ENCODE measurements at regions not wholly inside any gene's neighbourhood (a gene's known extent, or its start where the extent isn't known, plus 50 kb on each side); places are given as distances from the start of the nearest gene placed in this dataset.
"Not testable (repeated sequence)": the region's sequence is repeated elsewhere in the genome, so short reads cannot be mapped to it uniquely, and the experiment has no call there.

DNA sequence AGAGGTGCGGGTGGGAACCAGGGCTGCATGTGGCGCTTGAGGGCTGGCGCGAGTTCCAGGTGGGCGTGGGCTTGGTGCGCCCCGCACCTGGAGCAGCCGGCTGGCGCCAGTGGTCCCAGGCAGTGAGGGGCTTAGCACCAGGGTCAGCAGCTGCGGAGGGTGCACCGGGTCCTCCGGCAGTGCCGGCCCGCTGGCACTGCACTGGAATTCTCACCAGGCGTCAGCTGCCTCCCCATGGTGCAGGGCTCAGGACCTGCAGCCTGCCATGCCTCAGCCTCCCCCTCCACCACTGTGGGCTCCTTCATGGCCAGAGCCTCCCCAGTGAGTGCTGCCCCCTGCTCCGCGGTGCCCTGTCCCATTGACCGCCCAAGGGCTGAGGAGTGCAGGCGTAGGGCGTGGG lies 174.0 kb downstream of the ADAM29 start:
- H3K27ac ChIP-seq (ENCODE audit: control insufficient read depth, insufficient read depth, low read length), result no peak overlapping the region
- DNase-seq (ENCODE audit: low read depth, low spot score), result no peak
- no peak overlapping the region for H3K9ac ChIP-seq (ENCODE audit: control insufficient read depth, extremely low read depth, insufficient read depth, low read length)
- H3K4me2 ChIP-seq (ENCODE audit: control insufficient read depth, extremely low read depth, insufficient read depth, low read depth, low read length), result no peak overlapping the region
- TF ChIP-seq, protein P1, sequence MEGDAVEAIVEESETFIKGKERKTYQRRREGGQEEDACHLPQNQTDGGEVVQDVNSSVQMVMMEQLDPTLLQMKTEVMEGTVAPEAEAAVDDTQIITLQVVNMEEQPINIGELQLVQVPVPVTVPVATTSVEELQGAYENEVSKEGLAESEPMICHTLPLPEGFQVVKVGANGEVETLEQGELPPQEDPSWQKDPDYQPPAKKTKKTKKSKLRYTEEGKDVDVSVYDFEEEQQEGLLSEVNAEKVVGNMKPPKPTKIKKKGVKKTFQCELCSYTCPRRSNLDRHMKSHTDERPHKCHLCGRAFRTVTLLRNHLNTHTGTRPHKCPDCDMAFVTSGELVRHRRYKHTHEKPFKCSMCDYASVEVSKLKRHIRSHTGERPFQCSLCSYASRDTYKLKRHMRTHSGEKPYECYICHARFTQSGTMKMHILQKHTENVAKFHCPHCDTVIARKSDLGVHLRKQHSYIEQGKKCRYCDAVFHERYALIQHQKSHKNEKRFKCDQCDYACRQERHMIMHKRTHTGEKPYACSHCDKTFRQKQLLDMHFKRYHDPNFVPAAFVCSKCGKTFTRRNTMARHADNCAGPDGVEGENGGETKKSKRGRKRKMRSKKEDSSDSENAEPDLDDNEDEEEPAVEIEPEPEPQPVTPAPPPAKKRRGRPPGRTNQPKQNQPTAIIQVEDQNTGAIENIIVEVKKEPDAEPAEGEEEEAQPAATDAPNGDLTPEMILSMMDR (optimal IDR thresholded peaks at IDR 0.05 in 1 of 3, IDR thresholded peaks at IDR 0.05 in 1 of 3, conservative IDR thresholded peaks at IDR 0.05 in 1 of 3; ENCODE audit: extremely low read depth in 1 of 3, insufficient read depth in 2 of 3, low read length in 3 of 3), result no peak
- no peak for TF ChIP-seq EZH2 (IDR thresholded peaks at IDR 0.05; ENCODE audit: low read length)
- no peak overlapping the region for H3K4me3 ChIP-seq (ENCODE audit: control insufficient read depth in 2 of 3, extremely low read depth in 1 of 3, insufficient read depth in 2 of 3, low read depth in 1 of 3, low read length in 3 of 3)
- no peaks in the 10 kb centered on the region for H4K20me1 ChIP-seq (ENCODE audit: control insufficient read depth, extremely low read depth, insufficient read depth, low read length)
- no peaks in the 10 kb centered on the region for H3K4me1 ChIP-seq (ENCODE audit: control insufficient read depth, extremely low read depth, insufficient read depth, low read length)
- H3K79me2 ChIP-seq (ENCODE audit: control insufficient read depth, insufficient read depth, low read length), result no peaks in the 10 kb centered on the region
- H3K9me1 ChIP-seq (ENCODE audit: control insufficient read depth, extremely low read depth, insufficient read depth, low read length), result no peaks in the 10 kb centered on the region
- no peaks in the 10 kb centered on the region for H3K36me3 ChIP-seq (ENCODE audit: control insufficient read depth in 2 of 2, extremely low read depth in 1 of 2, insufficient read depth in 2 of 2, low read length in 2 of 2)
- H3K9me3 ChIP-seq (ENCODE audit: control insufficient read depth, low read depth, low read length), result peaks cover 5% of the 10 kb centered on the region
- dilution Hi-C loops (cut with MboI; ENCODE audit: extremely low pct_ligation_motif_present, low sequenced_read_pairs), result no loop called here
- no peaks in the 10 kb centered on the region for H3K27me3 ChIP-seq (ENCODE audit: control insufficient read depth, extremely low read depth, insufficient read depth, low read length)
- FAIRE-seq, result no peak
- H2AFZ ChIP-seq (ENCODE audit: control insufficient read depth, low read length), result no peak overlapping the region

DNA sequence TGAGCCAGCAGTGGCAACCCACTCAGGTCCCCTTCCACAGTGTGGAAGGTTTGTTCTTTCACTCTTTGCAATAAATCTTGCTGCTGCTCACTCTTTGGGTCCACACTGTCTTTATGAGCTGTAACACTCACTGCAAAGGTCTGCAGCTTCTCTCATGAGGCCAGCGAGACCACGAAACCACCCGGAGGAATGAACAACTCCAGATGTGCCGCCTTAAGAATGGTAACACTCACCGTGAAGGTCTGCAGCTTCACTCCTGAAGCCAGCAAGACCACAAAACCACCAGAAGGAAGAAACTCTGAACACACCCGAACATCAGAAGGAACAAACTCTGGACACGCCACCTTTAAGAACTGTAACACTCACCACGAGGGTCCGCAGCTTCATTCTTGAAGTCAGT lies 174.9 kb downstream of the ADAM29 start:
- FAIRE-seq; H3K9ac ChIP-seq (ENCODE audit: control insufficient read depth, extremely low read depth, insufficient read depth, low read length); H3K4me2 ChIP-seq (ENCODE audit: control insufficient read depth, extremely low read depth, insufficient read depth, low read depth, low read length); H3K4me3 ChIP-seq (ENCODE audit: control insufficient read depth in 2 of 3, extremely low read depth in 1 of 3, insufficient read depth in 2 of 3, low read depth in 1 of 3, low read length in 3 of 3); dilution Hi-C loops (cut with MboI; ENCODE audit: extremely low pct_ligation_motif_present, low sequenced_read_pairs); H3K79me2 ChIP-seq (ENCODE audit: control insufficient read depth, insufficient read depth, low read length); H3K9me3 ChIP-seq (ENCODE audit: control insufficient read depth, low read depth, low read length); H3K27me3 ChIP-seq (ENCODE audit: control insufficient read depth, extremely low read depth, insufficient read depth, low read length); H3K27ac ChIP-seq (ENCODE audit: control insufficient read depth, insufficient read depth, low read length); H3K36me3 ChIP-seq (ENCODE audit: control insufficient read depth in 2 of 2, extremely low read depth in 1 of 2, insufficient read depth in 2 of 2, low read length in 2 of 2); H3K4me1 ChIP-seq (ENCODE audit: control insufficient read depth, extremely low read depth, insufficient read depth, low read length); H2AFZ ChIP-seq (ENCODE audit: control insufficient read depth, low read length); H3K9me1 ChIP-seq (ENCODE audit: control insufficient read depth, extremely low read depth, insufficient read depth, low read length); DNase-seq (ENCODE audit: low read depth, low spot score); H4K20me1 ChIP-seq (ENCODE audit: control insufficient read depth, extremely low read depth, insufficient read depth, low read length): not testable (repeated sequence)

DNA sequence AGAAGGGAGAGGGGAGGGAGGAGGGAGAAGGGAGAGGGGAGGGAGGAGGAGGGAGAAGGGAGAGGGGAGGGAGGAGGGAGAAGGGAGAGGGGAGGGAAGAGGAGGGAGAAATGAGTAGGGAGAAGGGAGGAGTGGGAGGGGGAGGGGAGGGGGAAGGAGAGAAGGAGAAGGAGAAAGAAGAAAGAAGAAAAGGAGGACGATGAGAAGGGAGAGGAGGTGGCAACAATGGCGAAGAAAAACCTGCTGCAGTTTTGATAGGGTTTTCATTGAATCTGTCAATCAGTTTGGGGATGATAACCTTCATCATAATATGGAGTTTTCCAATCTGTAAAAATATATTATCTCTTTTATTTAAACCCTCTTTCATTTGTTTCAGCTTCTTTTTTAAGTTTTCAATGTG lies 185.2 kb downstream of the ADAM29 start:
- no peak for DNase-seq (ENCODE audit: low read depth, low spot score)
- no peak for FAIRE-seq
- no peak overlapping the region for H3K9ac ChIP-seq (ENCODE audit: control insufficient read depth, extremely low read depth, insufficient read depth, low read length)
- dilution Hi-C loops (cut with MboI; ENCODE audit: extremely low pct_ligation_motif_present, low sequenced_read_pairs), result no loop called here
- no peaks in the 10 kb centered on the region for H3K9me1 ChIP-seq (ENCODE audit: control insufficient read depth, extremely low read depth, insufficient read depth, low read length)
- no peak overlapping the region for H3K4me3 ChIP-seq (ENCODE audit: control insufficient read depth in 2 of 3, extremely low read depth in 1 of 3, insufficient read depth in 2 of 3, low read depth in 1 of 3, low read length in 3 of 3)
- no peaks in the 10 kb centered on the region for H3K9me3 ChIP-seq (ENCODE audit: control insufficient read depth, low read depth, low read length)
- no peaks in the 10 kb centered on the region for H3K27me3 ChIP-seq (ENCODE audit: control insufficient read depth, extremely low read depth, insufficient read depth, low read length)
- no peaks in the 10 kb centered on the region for H3K79me2 ChIP-seq (ENCODE audit: control insufficient read depth, insufficient read depth, low read length)
- no peaks in the 10 kb centered on the region for H4K20me1 ChIP-seq (ENCODE audit: control insufficient read depth, extremely low read depth, insufficient read depth, low read length)
- no peak overlapping the region for H2AFZ ChIP-seq (ENCODE audit: control insufficient read depth, low read length)
- no peak overlapping the region for H3K4me2 ChIP-seq (ENCODE audit: control insufficient read depth, extremely low read depth, insufficient read depth, low read depth, low read length)
- H3K4me1 ChIP-seq (ENCODE audit: control insufficient read depth, extremely low read depth, insufficient read depth, low read length), result no peaks in the 10 kb centered on the region
- H3K36me3 ChIP-seq (ENCODE audit: control insufficient read depth in 2 of 2, extremely low read depth in 1 of 2, insufficient read depth in 2 of 2, low read length in 2 of 2), result no peaks in the 10 kb centered on the region
- TF ChIP-seq, protein P1 (optimal IDR thresholded peaks at IDR 0.05 in 1 of 3, IDR thresholded peaks at IDR 0.05 in 1 of 3, conservative IDR thresholded peaks at IDR 0.05 in 1 of 3; ENCODE audit: extremely low read depth in 1 of 3, insufficient read depth in 2 of 3, low read length in 3 of 3), result no peak
- no peak for TF ChIP-seq EZH2 (IDR thresholded peaks at IDR 0.05; ENCODE audit: low read length)
- no peak overlapping the region for H3K27ac ChIP-seq (ENCODE audit: control insufficient read depth, insufficient read depth, low read length)

Data from keratinocyte (primary cell).